Spleen (tissue), 7 donors: ENCODE measurements at regions not wholly inside any gene's neighbourhood (a gene's known extent, or its start where the extent isn't known, plus 50 kb on each side); places are given as distances from the start of the nearest gene placed in this dataset.

Source experiments
- CTCF ChIP-seq, 11 experiments: fragments of 200-600 bp in 7 of 11; fragments of 450-650 bp in 4 of 11; sonication (generic) in 4 of 11; IDR thresholded peaks in 8 of 11; conservative IDR thresholded peaks in 3 of 11; 1 replicate in 7 of 11; 2 replicates in 4 of 11; pipeline versions ENCODE4 v1.4.0 to v1.8.0; 2016 to 2021; ENCODE audit warnings: antibody characterized with exemption in 11 of 11, inconsistent platforms in 4 of 11, mild to moderate bottlenecking in 1 of 11
- POLR2A ChIP-seq, 3 donors: fragments of 450-650 bp; IDR thresholded peaks; one replicate each; pipeline ENCODE4 v1.5.1; 2017; ENCODE audit warnings: antibody characterized with exemption in 3 of 3, mild to moderate bottlenecking in 1 of 3
- POLR2AphosphoS5 ChIP-seq, 3 donors: sonication (generic); formaldehyde crosslinking; IDR thresholded peaks; one replicate each; pipeline ENCODE4 v1.5.1; 2017; ENCODE audit warnings: antibody characterized with exemption in 3 of 3
- donor health status: DM: no; HTN: no; CAD: no; lungs with moderate emphysema.
- donor health status: DM: no; HTN: no; CAD: no.
- donor health status: DM: no; HTN: no; CAD: no.

GRCh38 chr3:193116871-193117270, 124.2 kb upstream of the PLAAT1 start:
- no peak for TF ChIP-seq CTCF (IDR thresholded peaks at IDR 0.05 in 8 of 11, conservative IDR thresholded peaks at IDR 0.05 in 3 of 11)
- TF ChIP-seq POLR2AphosphoS5 (IDR thresholded peaks at IDR 0.05): no peak
- no peak for TF ChIP-seq POLR2A (IDR thresholded peaks at IDR 0.05)
